Activated T-helper 1 cell treated with Interleukin-2 at 50 U/mL for 16 hours (primary cell): ENCODE measurements at regions not wholly inside any gene's neighbourhood (a gene's known extent, or its start where the extent isn't known, plus 50 kb on each side); places are given as distances from the start of the nearest gene placed in this dataset.
A peak's percentile ranks its signal among the peaks of the same experiment; 100 is the strongest.

Experiments
- DNase-seq: peaks from one replicate; pipeline ENCODE4 v3.0.0-alpha.2; 2020; ENCODE audit warnings: low read depth

DNA sequence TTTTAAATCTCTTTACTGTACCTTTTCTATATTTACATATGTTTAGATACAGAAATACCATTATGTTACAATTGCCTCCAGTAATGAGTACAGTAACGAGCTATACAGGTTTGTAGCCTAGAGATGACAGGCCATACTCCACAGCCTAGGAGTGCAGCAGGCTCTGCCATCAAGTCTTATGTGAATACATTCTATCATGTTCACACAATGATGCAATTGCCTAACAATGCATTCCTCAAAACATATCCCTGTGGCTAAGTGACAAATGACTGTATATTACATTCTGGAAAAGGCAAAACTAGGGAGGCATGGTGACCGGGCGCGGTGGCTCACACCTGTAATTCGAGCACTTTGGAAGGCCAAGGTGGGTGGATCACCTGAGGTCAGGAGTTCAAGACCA lies 192.4 kb upstream of the IGF1R start:
- DNase-seq = no peak

DNA sequence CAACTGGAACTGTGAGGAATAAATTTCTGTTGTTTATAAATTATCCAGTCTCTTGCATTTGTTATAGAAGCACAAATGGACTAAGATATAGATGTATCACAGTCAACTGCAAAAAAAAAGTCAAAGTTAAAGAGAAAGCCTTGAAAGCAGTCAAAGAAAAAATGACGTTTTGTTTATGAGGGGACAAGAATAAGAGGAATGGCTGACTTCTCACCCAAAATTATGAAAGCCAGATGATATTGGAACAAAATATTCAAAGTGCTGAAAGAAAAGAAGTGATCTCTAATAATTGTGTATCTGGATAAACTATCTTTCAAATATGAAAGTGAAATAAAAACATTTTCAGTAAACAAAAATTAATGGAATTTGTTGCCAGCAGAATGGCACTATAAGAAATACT lies 171.8 kb upstream of the IGF1R start:
- no peak for DNase-seq

DNA sequence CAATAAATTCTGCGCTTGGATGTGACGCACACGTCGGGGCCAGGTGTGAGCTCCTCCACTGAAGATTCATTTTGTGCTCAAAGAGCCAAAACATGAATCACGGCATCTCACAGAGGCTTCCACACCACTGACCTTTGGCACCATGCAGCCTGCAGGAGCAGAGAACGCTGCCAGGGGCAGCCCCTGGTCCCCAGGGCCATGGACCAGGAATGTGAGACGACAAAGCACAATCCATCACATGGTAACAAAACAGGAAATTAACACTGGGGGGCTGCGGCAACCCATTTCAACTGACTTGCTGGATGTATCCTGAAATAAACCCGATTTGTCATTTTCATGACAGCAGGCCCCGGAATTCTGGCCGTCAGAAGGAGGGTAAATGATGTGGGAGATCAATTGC lies 167.5 kb upstream of the IGF1R start:
- no peak for DNase-seq

DNA sequence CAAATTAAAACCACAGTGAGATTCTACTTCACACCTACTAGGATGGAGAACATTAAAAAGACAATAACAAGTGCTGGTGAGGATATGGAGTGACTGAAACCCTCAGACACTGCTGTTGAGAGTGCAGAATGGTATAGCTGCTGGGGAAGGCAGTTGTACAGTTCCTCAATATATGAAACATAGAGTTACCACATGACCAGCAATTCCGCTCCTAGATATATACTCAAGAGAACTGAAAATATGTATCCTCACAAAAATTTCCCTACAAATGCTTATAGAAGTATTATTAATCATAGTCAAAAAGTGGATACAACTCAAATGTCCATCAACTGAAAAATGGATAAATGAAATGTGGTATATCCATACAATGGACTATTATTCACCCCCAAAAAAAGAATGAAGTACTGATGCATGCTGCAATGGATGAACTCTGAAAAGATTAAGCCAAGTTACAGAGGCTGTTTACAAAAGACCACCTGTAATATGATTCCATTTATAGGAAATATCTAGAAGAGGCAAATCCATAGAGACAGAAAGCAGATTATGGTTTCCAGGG lies 164.7 kb upstream of the IGF1R start:
- DNase-seq = no peak

- no peak for DNase-seq
Measured at GRCh38 chr15:98484914-98485313, 163.4 kb upstream of the IGF1R start.

DNA sequence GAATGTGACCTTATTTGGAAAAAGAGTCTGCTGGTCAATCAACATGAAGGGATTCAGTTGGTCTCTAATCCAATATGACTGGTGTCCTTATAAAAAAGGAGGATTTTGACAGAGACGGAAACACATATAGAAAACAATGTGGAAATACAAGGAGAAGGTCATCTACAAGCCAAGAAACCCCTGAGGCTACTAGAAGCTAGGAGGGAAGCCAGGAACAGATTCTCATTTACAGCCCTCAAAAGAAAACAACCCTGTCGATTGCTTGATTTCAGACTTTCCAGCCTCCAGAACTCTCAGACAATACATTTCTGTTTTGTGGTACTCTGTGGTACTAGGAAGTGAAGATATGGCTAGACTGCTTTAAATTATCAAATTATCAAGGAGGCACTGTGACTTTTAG lies 162.9 kb upstream of the IGF1R start:
- DNase-seq = no peak

DNA sequence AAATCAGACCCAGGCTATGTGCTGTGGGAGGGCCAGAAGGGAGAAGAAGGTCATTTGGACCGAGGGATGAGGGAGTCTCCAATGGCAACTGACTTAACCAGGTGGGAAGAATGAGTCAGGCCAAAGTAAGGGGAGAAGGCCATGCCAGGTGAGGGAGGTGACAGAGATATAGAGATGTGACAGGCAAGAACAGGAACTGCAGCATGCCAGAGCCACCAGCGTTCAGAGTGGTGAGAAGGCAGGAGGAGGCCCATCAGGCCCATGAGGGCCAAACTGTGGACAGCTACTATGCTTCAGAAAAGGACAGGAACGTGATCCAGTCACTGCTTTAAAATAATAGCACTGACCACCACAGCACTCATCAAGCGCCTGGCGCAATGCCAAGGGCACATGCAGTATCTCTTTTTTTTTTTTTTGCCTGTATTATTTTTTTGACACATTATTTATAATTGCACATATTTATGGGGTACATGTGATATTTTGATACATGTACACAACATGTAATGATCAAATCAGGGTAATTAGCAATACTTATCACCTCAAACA lies 154.3 kb upstream of the IGF1R start:
- DNase-seq = no peak

DNA sequence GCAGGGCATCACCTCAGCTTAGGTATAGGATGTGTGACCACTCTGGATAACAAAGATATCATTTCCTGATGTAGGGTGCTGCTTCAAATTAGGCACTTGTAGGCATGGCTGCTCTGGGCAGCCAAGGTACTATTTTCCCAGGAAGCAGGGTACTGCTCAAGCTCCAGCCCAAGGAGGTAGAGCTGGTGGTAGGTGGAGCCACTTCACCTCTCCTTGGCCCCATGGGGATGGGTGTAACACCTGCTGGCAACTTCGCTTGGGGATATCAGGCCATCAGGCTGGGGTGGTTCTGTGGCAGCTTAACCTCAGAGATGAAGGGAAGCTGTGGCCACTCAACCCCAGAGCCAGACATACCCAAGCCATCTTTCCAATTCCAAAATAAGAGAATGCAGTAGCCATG lies 147.1 kb upstream of the IGF1R start:
- DNase-seq = no peak

GRCh38 chr15:98501632-98502031 lies 146.7 kb upstream of the IGF1R start:
- no peak for DNase-seq

DNA sequence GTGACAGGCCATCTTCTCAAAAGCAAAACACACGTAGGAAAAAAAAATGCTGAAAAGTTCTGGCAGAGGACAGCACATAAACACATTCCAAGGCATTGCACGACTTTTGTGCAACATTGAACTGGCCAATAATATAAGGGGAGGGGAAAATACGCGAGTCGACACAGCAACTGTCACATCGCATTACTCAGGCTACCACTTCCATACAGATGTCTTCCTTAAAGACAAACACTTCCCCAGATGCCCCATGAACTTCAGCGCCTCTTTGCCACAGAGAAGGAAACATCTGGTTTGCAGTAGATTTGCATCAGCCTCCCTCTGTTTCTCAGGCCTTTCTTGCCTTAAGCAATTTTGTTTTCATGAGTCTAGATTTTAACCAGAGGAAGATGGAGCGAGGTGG lies 144.4 kb upstream of the IGF1R start:
- no peak for DNase-seq

GRCh38 chr15:98504998-98505397 lies 143.3 kb upstream of the IGF1R start:
- DNase-seq = no peak

DNA sequence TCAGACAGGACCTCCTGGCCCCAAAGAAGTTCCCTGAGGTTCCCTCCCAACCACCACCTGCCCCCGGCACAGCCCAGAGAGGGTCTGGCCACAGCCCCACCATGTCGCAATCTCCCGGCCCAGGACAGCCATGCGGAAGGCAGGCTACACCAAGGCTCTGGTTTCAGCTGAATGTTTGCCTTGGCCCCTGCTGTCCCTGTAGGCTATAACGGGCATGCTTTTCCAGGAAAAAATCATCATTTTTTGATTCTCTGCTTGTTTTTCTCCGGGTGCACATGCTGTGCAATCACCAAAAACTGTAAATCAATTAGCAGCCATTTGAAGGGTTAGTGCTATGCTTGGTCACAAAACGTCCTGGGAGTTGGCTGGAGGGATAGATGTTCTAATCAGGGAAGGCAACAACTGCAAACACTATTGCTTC lies 142.7 kb upstream of the IGF1R start:
- no peak for DNase-seq

- no peak for DNase-seq
Measured at GRCh38 chr15:98506172-98506571, 142.2 kb upstream of the IGF1R start.

GRCh38 chr15:98506711-98507110 lies 141.6 kb upstream of the IGF1R start:
- DNase-seq = no peak

DNA sequence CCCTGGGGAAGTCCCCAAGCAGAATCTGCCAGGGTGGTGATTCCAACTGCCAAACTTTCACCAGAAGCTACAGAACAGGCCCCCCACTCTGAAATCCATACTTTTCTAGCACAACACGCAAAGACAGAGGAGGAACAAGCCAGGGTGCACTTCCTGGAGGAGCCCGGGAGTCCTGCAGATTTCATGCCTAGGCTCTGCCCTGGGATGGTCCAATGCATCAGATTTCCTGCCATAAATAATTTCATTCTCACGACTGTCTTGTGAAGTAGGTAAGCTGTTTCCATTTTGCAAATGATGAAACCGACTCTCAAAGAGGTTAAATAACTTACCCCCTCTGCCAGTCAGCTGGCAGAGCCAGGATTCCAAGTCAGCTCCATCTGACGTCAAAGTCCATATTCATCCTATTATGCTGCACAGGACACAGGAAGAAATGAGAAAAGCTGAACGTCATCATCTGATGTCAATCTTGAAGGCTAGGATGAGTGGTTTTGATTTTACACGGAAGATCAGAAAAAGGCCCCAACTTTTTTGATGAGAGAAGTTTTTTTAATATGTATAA lies 134.8 kb upstream of the IGF1R start:
- DNase-seq = no peak

GRCh38 chr15:98514034-98514622 lies 134.2 kb upstream of the IGF1R start:
- no peak for DNase-seq

DNA sequence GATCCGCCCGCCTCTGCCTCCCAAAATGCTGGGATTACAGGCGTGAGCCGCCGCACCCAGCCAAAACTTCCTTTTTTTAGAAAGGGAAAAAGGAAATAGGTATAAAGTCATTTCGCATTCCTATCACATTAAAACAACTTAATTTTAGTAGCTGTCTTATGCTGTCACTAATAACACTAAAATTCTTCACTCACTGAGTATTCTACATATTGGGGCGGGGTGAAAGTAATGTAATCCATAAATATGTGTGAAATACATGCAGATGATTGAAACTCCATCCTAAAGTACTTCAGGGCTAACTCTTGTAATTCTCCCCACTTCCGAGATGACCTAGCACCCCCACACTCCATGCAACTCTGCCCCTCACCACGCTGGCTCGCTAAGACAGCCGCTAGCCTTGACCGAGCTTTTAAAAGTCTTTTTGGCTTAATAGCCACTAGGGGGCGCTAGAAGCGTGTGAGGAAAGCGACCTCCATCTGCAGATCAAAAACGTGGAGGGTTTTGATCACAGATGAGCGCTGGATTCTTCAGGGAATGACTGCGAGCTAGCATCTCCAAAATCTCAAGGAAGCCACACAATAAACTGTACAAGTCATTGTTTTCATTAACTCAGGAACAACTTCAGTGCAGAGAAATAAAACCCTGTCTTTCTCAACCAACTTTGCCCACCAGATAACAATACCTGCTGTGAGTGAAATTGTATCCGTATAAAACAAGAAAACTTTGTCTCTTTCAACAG lies 129.3 kb upstream of the IGF1R start:
- peak; percentile 7 for DNase-seq

GRCh38 chr15:98519767-98520550 lies 128.4 kb upstream of the IGF1R start:
- DNase-seq = no peak

- DNase-seq = no peak
Measured at GRCh38 chr15:98522127-98522526, 126.2 kb upstream of the IGF1R start.

DNA sequence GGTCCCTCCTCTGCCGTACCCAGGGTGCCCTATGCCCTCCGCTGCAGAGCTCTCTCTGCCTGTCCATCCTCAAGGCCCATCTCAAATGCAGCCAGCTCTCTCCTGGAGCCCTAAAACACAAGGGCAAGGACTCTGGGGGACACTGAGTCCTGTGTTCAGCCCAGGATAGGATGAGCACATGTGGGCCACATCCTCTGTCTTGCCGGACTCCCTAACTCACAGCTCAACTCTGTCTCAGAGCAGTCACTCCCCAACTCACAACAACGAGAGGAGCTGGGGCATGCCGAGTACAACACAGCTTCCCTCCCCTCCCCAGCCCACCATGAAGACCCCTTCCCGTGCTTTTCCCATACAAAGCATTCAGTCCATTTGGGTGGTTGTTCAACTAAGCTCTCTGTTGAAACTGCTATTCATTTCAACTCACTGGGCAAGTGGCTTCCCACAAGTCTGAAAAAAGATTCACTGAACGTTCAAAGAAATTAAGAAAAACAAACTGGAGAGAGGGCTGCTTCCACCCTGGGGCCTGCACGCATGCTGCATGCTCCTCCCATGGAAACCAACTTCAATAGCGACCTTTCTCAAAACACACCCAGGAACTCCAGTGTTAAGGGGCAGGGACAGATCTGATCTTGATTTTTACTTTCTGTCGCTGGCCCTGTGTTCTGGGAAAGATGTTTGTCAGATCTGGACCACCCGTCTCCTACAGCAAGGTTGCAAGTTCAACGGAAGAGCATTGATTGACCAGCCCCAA lies 124.3 kb upstream of the IGF1R start:
- no peak for DNase-seq

DNA sequence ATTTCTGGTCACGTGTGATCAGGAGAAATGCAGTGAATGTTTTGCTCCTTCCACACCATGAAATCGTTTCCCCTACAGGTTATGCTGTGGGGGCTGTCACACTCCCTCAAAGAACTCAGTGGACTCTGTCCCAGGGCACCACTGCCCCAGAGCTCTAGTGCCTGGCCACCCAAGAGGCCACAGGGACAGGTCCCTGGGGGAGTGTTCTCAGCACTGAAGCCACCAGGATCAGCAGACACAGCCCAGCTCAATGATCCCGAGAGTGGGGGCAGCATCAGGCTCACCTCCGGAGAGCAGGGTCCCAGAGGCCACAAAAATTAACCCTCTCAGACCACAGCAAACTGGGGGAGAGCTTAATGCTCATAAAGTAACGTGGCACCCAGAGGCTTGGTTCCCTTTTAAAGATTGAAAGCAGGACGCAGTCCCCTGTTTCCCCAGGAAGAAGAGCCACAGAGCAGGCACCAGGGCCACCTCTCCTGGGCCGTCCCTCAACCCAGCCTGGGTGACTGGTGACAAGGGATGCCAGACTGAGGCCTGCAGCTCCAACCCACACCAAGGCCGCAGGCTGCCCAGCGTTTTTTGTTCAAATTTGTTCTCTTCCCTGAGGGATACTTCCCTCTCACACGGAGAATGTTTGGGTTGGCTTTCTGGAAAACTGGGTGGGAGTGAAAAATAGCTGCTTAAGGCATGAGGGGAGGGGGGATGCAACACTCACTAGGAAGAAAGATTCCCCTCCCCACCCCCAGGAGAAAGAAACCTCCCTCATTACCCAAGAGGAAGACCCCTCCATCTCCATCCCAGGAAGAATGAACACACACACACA lies 123.3 kb upstream of the IGF1R start:
- DNase-seq = no peak
